Fibroblast of lung (primary cell): ENCODE measurements at regions not wholly inside any gene's neighbourhood (a gene's known extent, or its start where the extent isn't known, plus 50 kb on each side); places are given as distances from the start of the nearest gene placed in this dataset.

Experiments
- CTCF ChIP-seq, 2 donors: IDR thresholded peaks in 1 of 2; conservative IDR thresholded peaks in 1 of 2; 1 replicate in 1 of 2; 2 replicates in 1 of 2; pipeline ENCODE4 v1.5.1; 2011 to 2012; ENCODE audit warnings: low read length in 2 of 2, control low read depth in 1 of 2, inconsistent platforms in 1 of 2, low read depth in 1 of 2, mild to moderate bottlenecking in 1 of 2
- EZH2 ChIP-seq: IDR thresholded peaks from 2 replicates; pipeline ENCODE4 v1.5.1; 2012; ENCODE audit warnings: low read length, control low read depth, mild to moderate bottlenecking; ENCODE audit errors: missing control alignments

GRCh38 chr1:108036796-108037562 is 72.0 kb upstream of the VAV3 start:
- TF ChIP-seq CTCF (conservative IDR thresholded peaks at IDR 0.05 in 1 of 2, IDR thresholded peaks at IDR 0.05 in 1 of 2; ENCODE audit: low read depth in 1 of 2, low read length in 2 of 2) (no peak), EZH2 (no peak)
